Nephron (organoid): ENCODE measurements at regions not wholly inside any gene's neighbourhood (a gene's known extent, or its start where the extent isn't known, plus 50 kb on each side); places are given as distances from the start of the nearest gene placed in this dataset.
"Not testable (repeated sequence)": the region's sequence is repeated elsewhere in the genome, so short reads cannot be mapped to it uniquely, and the experiment has no call there.

Source experiments
- H3K27ac Mint-ChIP-seq, 3 experiments: 2 replicates each; pipeline ENCODE4 v1.8.0; 2020; ENCODE audit warnings: mixed read lengths in 3 of 3, mild to moderate bottlenecking in 2 of 3, moderate library complexity in 1 of 3
- H3K27me3 Mint-ChIP-seq: 2 replicates; pipeline ENCODE4 v1.8.0; 2021; ENCODE audit warnings: low read depth, mild to moderate bottlenecking, moderate library complexity, mixed read lengths
- H3K36me3 Mint-ChIP-seq: 2 replicates; pipeline ENCODE4 v1.8.0; 2020; ENCODE audit warnings: low read depth, mixed read lengths
- H3K4me1 Mint-ChIP-seq: 2 replicates; pipeline ENCODE4 v1.8.0; 2020; ENCODE audit warnings: mixed read lengths
- H3K4me3 Mint-ChIP-seq, 3 experiments: 2 replicates each; pipeline ENCODE4 v1.8.0; 2020; ENCODE audit warnings: mild to moderate bottlenecking in 3 of 3, mixed read lengths in 3 of 3, moderate library complexity in 2 of 3
- H3K9me3 Mint-ChIP-seq: 2 replicates; pipeline ENCODE4 v1.8.0; 2020; ENCODE audit warnings: mixed read lengths
- CTCF ChIP-seq, 3 experiments: fragments of 200-600 bp; sonication (generic); IDR thresholded peaks; one replicate each; pipeline ENCODE4 v1.5.0; 2021; ENCODE audit warnings: antibody characterized with exemption in 3 of 3; ENCODE audit not compliant: unreplicated experiment in 3 of 3

- H3K4me3 Mint-ChIP-seq = no peak overlapping the region
- no peak for TF ChIP-seq CTCF (IDR thresholded peaks at IDR 0.05; ENCODE audit: unreplicated experiment in 3 of 3)
- H3K27ac Mint-ChIP-seq = no peak overlapping the region
- no peaks in the 10 kb centered on the region for H3K4me1 Mint-ChIP-seq
- no peaks in the 10 kb centered on the region for H3K36me3 Mint-ChIP-seq
- H3K9me3 Mint-ChIP-seq = peaks cover 3% of the 10 kb centered on the region
- H3K27me3 Mint-ChIP-seq = no peaks in the 10 kb centered on the region
These were observed 186.4 kb downstream of the PPP4R3C start for GRCh38 chrX:27276751-27277150.

- H3K4me3 Mint-ChIP-seq = no peak overlapping the region
- H3K36me3 Mint-ChIP-seq = no peaks in the 10 kb centered on the region
- TF ChIP-seq CTCF (IDR thresholded peaks at IDR 0.05; ENCODE audit: unreplicated experiment in 3 of 3) = no peak
- H3K9me3 Mint-ChIP-seq = peaks cover 6% of the 10 kb centered on the region
- no peaks in the 10 kb centered on the region for H3K4me1 Mint-ChIP-seq
- no peak overlapping the region for H3K27ac Mint-ChIP-seq
- H3K27me3 Mint-ChIP-seq = no peaks in the 10 kb centered on the region
These were observed 208.5 kb downstream of the PPP4R3C start for GRCh38 chrX:27254656-27255055.

- no peak for TF ChIP-seq CTCF (IDR thresholded peaks at IDR 0.05; ENCODE audit: unreplicated experiment in 3 of 3)
- Mint-ChIP-seq H3K9me3 (peaks cover 3% of the 10 kb centered on the region), H3K27ac (no peak overlapping the region), H3K4me3 (no peak overlapping the region), H3K27me3 (no peaks in the 10 kb centered on the region), H3K36me3 (no peaks in the 10 kb centered on the region), H3K4me1 (no peaks in the 10 kb centered on the region)
These were observed 211.8 kb downstream of the PPP4R3C start for GRCh38 chrX:27251369-27251768.

- no peaks in the 10 kb centered on the region for H3K4me1 Mint-ChIP-seq
- no peak overlapping the region for H3K4me3 Mint-ChIP-seq
- no peak for TF ChIP-seq CTCF (IDR thresholded peaks at IDR 0.05; ENCODE audit: unreplicated experiment in 3 of 3)
- H3K27ac Mint-ChIP-seq = no peak overlapping the region
- H3K27me3 Mint-ChIP-seq = no peaks in the 10 kb centered on the region
- peaks cover 27% of the 10 kb centered on the region for H3K9me3 Mint-ChIP-seq
- no peaks in the 10 kb centered on the region for H3K36me3 Mint-ChIP-seq
These were observed 220.6 kb downstream of the PPP4R3C start for GRCh38 chrX:27242581-27242980.

- Mint-ChIP-seq H3K27ac (no peak overlapping the region), H3K4me3 (no peak overlapping the region), H3K4me1 (no peaks in the 10 kb centered on the region), H3K36me3 (no peaks in the 10 kb centered on the region), H3K27me3 (no peaks in the 10 kb centered on the region), H3K9me3 (peaks cover 27% of the 10 kb centered on the region)
- TF ChIP-seq CTCF (IDR thresholded peaks at IDR 0.05; ENCODE audit: unreplicated experiment in 3 of 3) = no peak
These were observed 221.2 kb downstream of the PPP4R3C start for GRCh38 chrX:27241981-27242380.

GRCh38 chrX:27240042-27240441 lies 223.1 kb downstream of the PPP4R3C start:
- not testable (repeated sequence) for H3K36me3 Mint-ChIP-seq, H3K4me1 Mint-ChIP-seq, H3K27me3 Mint-ChIP-seq, H3K27ac Mint-ChIP-seq, H3K4me3 Mint-ChIP-seq
- H3K9me3 Mint-ChIP-seq = peaks cover 27% of the 10 kb centered on the region
